HepG2 (cell line): ENCODE measurements at regions not wholly inside any gene's neighbourhood (a gene's known extent, or its start where the extent isn't known, plus 50 kb on each side); places are given as distances from the start of the nearest gene placed in this dataset.

Source experiments
- ATAC-seq: fragments of 200-7000 bp; cut with Tn5 transposase; 3 replicates; pipeline ENCODE4 v1.9.1; 2020; ENCODE audit warnings: mild to moderate bottlenecking, moderate library complexity
- BruUV-seq: library from RNA; stranded (reverse); fragments of 400-500 nt; replicated peaks from 2 replicates; lab custom pipeline; 2021; lab: Mats Ljungman, UMichigan
- CTCF ChIA-PET: fragments of 300-600 bp; formaldehyde crosslinking; extraction: SDS; loops from one replicate; lab custom pipeline; 2021; ENCODE audit warnings: low total read pairs, inconsistent platforms, low intra/inter-chr PET ratio; lab: Yijun Ruan, JAX
- POLR2A ChIA-PET: fragments of 350-600 bp; sonication (Branson Sonifier 250); formaldehyde crosslinking; loops from one replicate; lab custom pipeline; 2020; ENCODE audit warnings: antibody characterized with exemption, inconsistent platforms; lab: Yijun Ruan, JAX
- DNase-seq: peaks from one replicate; pipeline ENCODE4 v3.0.0-alpha.2; 2015; ENCODE audit warnings: low spot score
- FAIRE-seq: peaks from 3 replicates; lab custom pipeline; 2011; peaks lifted over from hg19 to GRCh38; lab: Jason Lieb, UNC
- H2AFZ ChIP-seq: one replicate; pipeline ENCODE4 v1.6.1; 2011; ENCODE audit warnings: low read length, inconsistent platforms
- H3K27ac ChIP-seq: fragments of 300-600 bp; 3 replicates; pipeline ENCODE4 v1.8.0; 2011; ENCODE audit warnings: mixed run types, mild to moderate bottlenecking, mixed read lengths, low read length, inconsistent platforms; ENCODE audit not compliant: insufficient read depth; ENCODE audit errors: extremely low read length
- H3K27me3 ChIP-seq, 2 experiments: fragments of 200-600 bp in 1 of 2; 2 replicates in 1 of 2; 3 replicates in 1 of 2; pipeline versions ENCODE4 v1.6.0 to v1.8.0; 2011; ENCODE audit warnings: low read length in 2 of 2, mild to moderate bottlenecking in 2 of 2, moderate library complexity in 2 of 2, inconsistent platforms in 1 of 2; ENCODE audit not compliant: insufficient read depth in 2 of 2, control insufficient read depth in 1 of 2
- H3K36me3 ChIP-seq, 2 experiments: fragments of 200-600 bp in 1 of 2; replicated peaks in 1 of 2; 2 replicates in 1 of 2; 3 replicates in 1 of 2; pipeline versions ENCODE4 v1.5.1 to v1.8.0; 2011; ENCODE audit warnings: low read length in 2 of 2, inconsistent platforms in 1 of 2; ENCODE audit not compliant: insufficient read depth in 2 of 2, control insufficient read depth in 1 of 2
- H3K4me1 ChIP-seq: 2 replicates; pipeline ENCODE4 v1.5.1; 2012; ENCODE audit warnings: low read length, inconsistent platforms; ENCODE audit not compliant: insufficient read depth
- H3K4me2 ChIP-seq: 2 replicates; pipeline ENCODE4 v1.6.0; 2011; ENCODE audit warnings: low read depth, low read length, inconsistent platforms
- H3K4me3 ChIP-seq, 3 experiments: fragments of 200-600 bp in 1 of 3; sonication (generic), shearing (Covaris generic) in 1 of 3; replicated peaks in 1 of 3; 2 replicates each; pipeline ENCODE4 v1.5.1; 2011 to 2016; ENCODE audit warnings: low read length in 3 of 3, inconsistent platforms in 2 of 3, low read depth in 2 of 3, mild to moderate bottlenecking in 2 of 3, control low read depth in 1 of 3, mixed read lengths in 1 of 3; ENCODE audit not compliant: insufficient read depth in 1 of 3
- H3K79me2 ChIP-seq: one replicate; pipeline ENCODE4 v1.6.1; 2011; ENCODE audit warnings: low read length, inconsistent platforms; ENCODE audit not compliant: insufficient read depth
- H3K9ac ChIP-seq: 2 replicates; pipeline ENCODE4 v1.6.0; 2011; ENCODE audit warnings: mild to moderate bottlenecking, low read depth, low read length, inconsistent platforms; ENCODE audit not compliant: insufficient read depth
- H3K9me3 ChIP-seq: 2 replicates; pipeline ENCODE4 v1.5.1; 2012; ENCODE audit warnings: mild to moderate bottlenecking, low read length
- H4K20me1 ChIP-seq: 2 replicates; pipeline ENCODE4 v1.6.0; 2011; ENCODE audit warnings: inconsistent platforms, mild to moderate bottlenecking, low read length, moderate library complexity; ENCODE audit not compliant: insufficient read depth
- RAD21 ChIP-seq: fragments of 450-650 bp; formaldehyde crosslinking; IDR thresholded peaks from 2 replicates; pipeline ENCODE4 v1.5.0; 2020; ENCODE audit warnings: mild to moderate bottlenecking
- SMC3 ChIP-seq: IDR thresholded peaks from 2 replicates; pipeline ENCODE4 v1.6.1; 2011; ENCODE audit warnings: low read length, improper control_type of control experiment
- STAG1 ChIP-seq: sonication (generic); formaldehyde crosslinking; IDR thresholded peaks from 2 replicates; pipeline ENCODE4 v1.4.0; 2020; ENCODE audit warnings: missing genetic modification reagents
- TEAD3 ChIP-seq: optimal IDR thresholded peaks from 2 replicates; pipeline ENCODE3; 2016; ENCODE audit warnings: borderline replicate concordance
- TOPORS ChIP-seq: sonication (generic); formaldehyde crosslinking; IDR thresholded peaks from 2 replicates; pipeline ENCODE4 v1.8.0; 2023; ENCODE audit warnings: mild to moderate bottlenecking, missing genetic modification reagents
- XRCC5 ChIP-seq: fragments of 200-400 bp; formaldehyde crosslinking; optimal IDR thresholded peaks from 2 replicates; pipeline ENCODE3; 2017; ENCODE audit warnings: mild to moderate bottlenecking, low read length
- ZFX ChIP-seq: sonication (generic); formaldehyde crosslinking; IDR thresholded peaks from 2 replicates; pipeline ENCODE4 v1.4.0; 2020; ENCODE audit warnings: mild to moderate bottlenecking, low read depth, missing genetic modification reagents, moderate library complexity
- ZNF503 ChIP-seq: sonication (generic); formaldehyde crosslinking; IDR thresholded peaks from 2 replicates; pipeline ENCODE4 v1.4.0; 2020; ENCODE audit warnings: missing genetic modification reagents
- WGBS: methylation state at CpG from one replicate; pipeline ENCODE4 v1.1.6; 2017; ENCODE audit warnings: low lambda C conversion rate; 5-methylcytosine and 5-hydroxymethylcytosine counted together
- in situ Hi-C: cut with HindIII; loops from 2 replicates; pipeline ENCODE4 v1.10.0; 2017; ENCODE audit warnings: low pct_unique_long_range_greater_than_20kb; ENCODE audit not compliant: extremely low pct_ligation_motif_present
- intact Hi-C: fragments of 100-400 bp; cut with micrococcal nuclease; formaldehyde crosslinking; loops from one replicate; pipeline ENCODE4 v1.10.0; 2022; ENCODE audit not compliant: unreplicated experiment
- TF ChIP-seq, protein P1 (sequence below): sonication (generic); formaldehyde crosslinking; IDR thresholded peaks from 2 replicates; pipeline ENCODE4 v1.5.0; 2020; ENCODE audit warnings: mild to moderate bottlenecking, missing genetic modification reagents, moderate library complexity

- H3K36me3 ChIP-seq, result no peaks in the 10 kb centered on the region
- intact Hi-C loops, result loop anchor here (1.0 kb wide), 1 partner anchor 569 kb away; no protein-coding TSS in a partner anchor
- H3K27me3 ChIP-seq, result peaks cover 0 to 2% of the 10 kb centered on the region in 2 experiments; a peak in 1 of 5 replicates
- ChIA-PET POLR2A (no interaction called here), CTCF (interaction anchor here (1.2 to 1.3 kb wide), 2 partner anchors 392 to 396 kb away, joined by 3 read pairs; no protein-coding TSS in a partner anchor)
- no TSS peak for BruUV-seq
- H3K4me3 ChIP-seq, result no peak overlapping the region
- no peaks in the 10 kb centered on the region for H3K9me3 ChIP-seq
- no peaks in the 10 kb centered on the region for H3K79me2 ChIP-seq
- H3K4me1 ChIP-seq, result no peaks in the 10 kb centered on the region
- no peak overlapping the region for H3K27ac ChIP-seq
- peak; percentile 44 for DNase-seq
- no peak overlapping the region for H3K9ac ChIP-seq
- WGBS, result 6% methylated on average over 8 of the region's 10 CpGs
- H2AFZ ChIP-seq, result no peak overlapping the region
- in situ Hi-C loops, result loop anchor here (25.0 kb wide), 1 partner anchor 565 kb away; no protein-coding TSS in a partner anchor
- TF ChIP-seq RAD21 (CRISPR knock-in tag), result 0 out of 2 replicates have a peak, but pooled peaks have one; percentile 27
- TF ChIP-seq XRCC5, result peak; percentile 48
- peak; percentile 54; the same call in 1 of the 2 replicates for TF ChIP-seq SMC3
- TF ChIP-seq TOPORS (CRISPR knock-in tag), result no peak
- peak; percentile 77 for TF ChIP-seq TEAD3
- TF ChIP-seq STAG1 (CRISPR knock-in tag), result peak; percentile 69
- 0 out of 2 replicates have a peak, but pooled peaks have one; percentile 23 for TF ChIP-seq ZFX (CRISPR knock-in tag)
- TF ChIP-seq, protein P1, sequence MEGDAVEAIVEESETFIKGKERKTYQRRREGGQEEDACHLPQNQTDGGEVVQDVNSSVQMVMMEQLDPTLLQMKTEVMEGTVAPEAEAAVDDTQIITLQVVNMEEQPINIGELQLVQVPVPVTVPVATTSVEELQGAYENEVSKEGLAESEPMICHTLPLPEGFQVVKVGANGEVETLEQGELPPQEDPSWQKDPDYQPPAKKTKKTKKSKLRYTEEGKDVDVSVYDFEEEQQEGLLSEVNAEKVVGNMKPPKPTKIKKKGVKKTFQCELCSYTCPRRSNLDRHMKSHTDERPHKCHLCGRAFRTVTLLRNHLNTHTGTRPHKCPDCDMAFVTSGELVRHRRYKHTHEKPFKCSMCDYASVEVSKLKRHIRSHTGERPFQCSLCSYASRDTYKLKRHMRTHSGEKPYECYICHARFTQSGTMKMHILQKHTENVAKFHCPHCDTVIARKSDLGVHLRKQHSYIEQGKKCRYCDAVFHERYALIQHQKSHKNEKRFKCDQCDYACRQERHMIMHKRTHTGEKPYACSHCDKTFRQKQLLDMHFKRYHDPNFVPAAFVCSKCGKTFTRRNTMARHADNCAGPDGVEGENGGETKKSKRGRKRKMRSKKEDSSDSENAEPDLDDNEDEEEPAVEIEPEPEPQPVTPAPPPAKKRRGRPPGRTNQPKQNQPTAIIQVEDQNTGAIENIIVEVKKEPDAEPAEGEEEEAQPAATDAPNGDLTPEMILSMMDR (CRISPR knock-in tag), result peak; percentile 78
- no peak for TF ChIP-seq ZNF503 (CRISPR knock-in tag)
- H3K4me2 ChIP-seq, result no peak overlapping the region
- peak; percentile 97 for ATAC-seq
- H4K20me1 ChIP-seq, result no peaks in the 10 kb centered on the region
- peak; percentile 63 for FAIRE-seq
Measured at GRCh38 chr12:127677537-127678131, 589.3 kb upstream of the TMEM132C start.
